GM23338 (cell line): ENCODE measurements at regions not wholly inside any gene's neighbourhood (a gene's known extent, or its start where the extent isn't known, plus 50 kb on each side); places are given as distances from the start of the nearest gene placed in this dataset.

ENCODE experiments used
- ATAC-seq: fragments of 200-7000 bp; cut with Tn5 transposase; 3 replicates; pipeline ENCODE4 v1.9.1; 2020
- DNase-seq: peaks from one replicate; pipeline ENCODE4 v3.0.0-alpha.2; 2015; ENCODE audit warnings: low spot score
- H2AFZ ChIP-seq: fragments of 200-600 bp; sonication (generic); 2 replicates; pipeline ENCODE4 v1.8.0; 2016; ENCODE audit warnings: antibody characterized with exemption, mild to moderate bottlenecking, moderate library complexity
- H3F3A ChIP-seq: fragments of 200-600 bp; sonication (generic); replicated peaks from 2 replicates; pipeline ENCODE4 v1.8.0; 2017; ENCODE audit warnings: antibody characterized with exemption, mixed run types, low read depth
- H3K27ac ChIP-seq: fragments of 200-600 bp; sonication (generic); 2 replicates; pipeline ENCODE4 v1.6.1; 2016; ENCODE audit warnings: low read depth
- H3K27me3 ChIP-seq: fragments of 200-600 bp; sonication (generic); 2 replicates; pipeline ENCODE4 v1.8.0; 2016; ENCODE audit warnings: mild to moderate bottlenecking, mixed run types, moderate library complexity; ENCODE audit not compliant: insufficient read depth
- H3K36me3 ChIP-seq: fragments of 200-600 bp; sonication (generic); 2 replicates; pipeline ENCODE4 v1.8.0; 2016; ENCODE audit warnings: mild to moderate bottlenecking; ENCODE audit not compliant: insufficient read depth
- H3K4me1 ChIP-seq: fragments of 200-600 bp; sonication (generic); 2 replicates; pipeline ENCODE4 v1.8.0; 2016; ENCODE audit warnings: mild to moderate bottlenecking, moderate library complexity; ENCODE audit not compliant: insufficient read depth
- H3K4me2 ChIP-seq: fragments of 200-600 bp; sonication (generic); 2 replicates; pipeline ENCODE4 v1.7.1; 2017; ENCODE audit warnings: mixed run types
- H3K4me3 ChIP-seq: fragments of 200-600 bp; sonication (generic); 2 replicates; pipeline ENCODE4 v1.6.1; 2016; ENCODE audit warnings: mixed run types
- H3K79me2 ChIP-seq: fragments of 200-600 bp; sonication (generic); replicated peaks from 2 replicates; pipeline ENCODE4 v1.8.0; 2017; ENCODE audit warnings: mild to moderate bottlenecking; ENCODE audit not compliant: insufficient read depth
- H3K9me2 ChIP-seq: fragments of 200-600 bp; sonication (generic); 2 replicates; pipeline ENCODE4 v1.8.0; 2017; ENCODE audit not compliant: insufficient read depth
- H4K20me1 ChIP-seq: fragments of 200-600 bp; sonication (generic); replicated peaks from 2 replicates; pipeline ENCODE4 v1.8.0; 2017; ENCODE audit warnings: mild to moderate bottlenecking; ENCODE audit not compliant: insufficient read depth
- H3K27ac Mint-ChIP-seq: 2 replicates; pipeline ENCODE4 v1.8.0; 2020; ENCODE audit warnings: inconsistent platforms, mild to moderate bottlenecking, moderate library complexity, mixed read lengths
- H3K27me3 Mint-ChIP-seq: 3 replicates; pipeline ENCODE4 v1.8.0; 2022; ENCODE audit warnings: low read depth, mild to moderate bottlenecking, moderate library complexity, mixed read lengths, inconsistent platforms; ENCODE audit not compliant: insufficient read depth, poor library complexity
- H3K36me3 Mint-ChIP-seq: 3 replicates; pipeline ENCODE4 v1.8.0; 2021; ENCODE audit warnings: low read depth, mild to moderate bottlenecking, inconsistent platforms, moderate library complexity, mixed read lengths
- H3K4me1 Mint-ChIP-seq: 3 replicates; pipeline ENCODE4 v1.8.0; 2020; ENCODE audit warnings: mild to moderate bottlenecking, inconsistent platforms, mixed read lengths
- H3K4me3 Mint-ChIP-seq: 3 replicates; pipeline ENCODE4 v1.8.0; 2021; ENCODE audit warnings: moderate library complexity, mild to moderate bottlenecking, inconsistent platforms, mixed read lengths
- H3K9me3 Mint-ChIP-seq: 3 replicates; pipeline ENCODE4 v1.8.0; 2020; ENCODE audit warnings: moderate library complexity, mild to moderate bottlenecking, inconsistent platforms, mixed read lengths
- CREB1 ChIP-seq: fragments of 250-450 bp; sonication (Bioruptor Pico); IDR thresholded peaks from 2 replicates; pipeline ENCODE4 v1.5.0; 2020; ENCODE audit warnings: low read depth, mild to moderate bottlenecking, moderate library complexity
- ETS1 ChIP-seq: IDR thresholded peaks from 2 replicates; pipeline ENCODE4 v1.6.1; 2016; ENCODE audit warnings: antibody characterized with exemption
- EZH2 ChIP-seq: fragments of 200-600 bp; sonication (generic); IDR thresholded peaks from one replicate; pipeline ENCODE4 v1.8.0; 2017; ENCODE audit warnings: antibody characterized with exemption, mild to moderate bottlenecking, low read depth; ENCODE audit not compliant: unreplicated experiment
- EZH2phosphoT487 ChIP-seq: fragments of 200-600 bp; sonication (generic); IDR thresholded peaks from one replicate; pipeline ENCODE4 v1.8.1; 2018; ENCODE audit warnings: antibody characterized with exemption; ENCODE audit not compliant: unreplicated experiment
- JUNB ChIP-seq: IDR thresholded peaks from one replicate; pipeline ENCODE4 v1.6.1; 2016; ENCODE audit warnings: antibody characterized with exemption; ENCODE audit not compliant: unreplicated experiment
- NANOG ChIP-seq: IDR thresholded peaks from 2 replicates; pipeline ENCODE4 v1.6.1; 2016; ENCODE audit warnings: antibody characterized with exemption, borderline replicate concordance
- POLR2AphosphoS5 ChIP-seq: IDR thresholded peaks from 2 replicates; pipeline ENCODE4 v1.6.1; 2016; ENCODE audit warnings: antibody characterized with exemption, low read depth
- STAT1 ChIP-seq: IDR thresholded peaks from one replicate; pipeline ENCODE4 v1.6.1; 2016; ENCODE audit warnings: antibody characterized with exemption; ENCODE audit not compliant: unreplicated experiment
- ZNF114 ChIP-seq: fragments of 250-450 bp; sonication (Bioruptor Pico); IDR thresholded peaks from 2 replicates; pipeline ENCODE4 v1.5.0; 2020; ENCODE audit warnings: mild to moderate bottlenecking, moderate library complexity
- ZNF331 ChIP-seq: fragments of 250-450 bp; sonication (Bioruptor Pico); IDR thresholded peaks from 2 replicates; pipeline ENCODE4 v1.5.0; 2020; ENCODE audit warnings: low read depth, mild to moderate bottlenecking, moderate library complexity
- ZNF462 ChIP-seq: fragments of 250-450 bp; sonication (Bioruptor Pico); IDR thresholded peaks from 2 replicates; pipeline ENCODE4 v1.5.0; 2020; ENCODE audit warnings: mild to moderate bottlenecking, moderate library complexity
- TF ChIP-seq, protein P1 (sequence below): IDR thresholded peaks from one replicate; pipeline ENCODE4 v1.6.1; 2018; ENCODE audit warnings: antibody characterized with exemption; ENCODE audit not compliant: unreplicated experiment

GRCh38 chr6:3997177-3997770 lies 81.7 kb downstream of the FAM217A start:
- peaks cover 29% of the 10 kb centered on the region for H3K4me1 Mint-ChIP-seq
- H3K27ac Mint-ChIP-seq = peak overlapping the region; percentile 53; the same call in 1 of the 2 replicates
- TF ChIP-seq CREB1 (CRISPR knock-in tag) = no peak
- no peak for TF ChIP-seq EZH2phosphoT487
- no peak for TF ChIP-seq ZNF114 (CRISPR knock-in tag)
- no peak for TF ChIP-seq ZNF462 (CRISPR knock-in tag)
- no peak for TF ChIP-seq ZNF331 (CRISPR knock-in tag)
- TF ChIP-seq EZH2 = no peak
- TF ChIP-seq, protein P1, sequence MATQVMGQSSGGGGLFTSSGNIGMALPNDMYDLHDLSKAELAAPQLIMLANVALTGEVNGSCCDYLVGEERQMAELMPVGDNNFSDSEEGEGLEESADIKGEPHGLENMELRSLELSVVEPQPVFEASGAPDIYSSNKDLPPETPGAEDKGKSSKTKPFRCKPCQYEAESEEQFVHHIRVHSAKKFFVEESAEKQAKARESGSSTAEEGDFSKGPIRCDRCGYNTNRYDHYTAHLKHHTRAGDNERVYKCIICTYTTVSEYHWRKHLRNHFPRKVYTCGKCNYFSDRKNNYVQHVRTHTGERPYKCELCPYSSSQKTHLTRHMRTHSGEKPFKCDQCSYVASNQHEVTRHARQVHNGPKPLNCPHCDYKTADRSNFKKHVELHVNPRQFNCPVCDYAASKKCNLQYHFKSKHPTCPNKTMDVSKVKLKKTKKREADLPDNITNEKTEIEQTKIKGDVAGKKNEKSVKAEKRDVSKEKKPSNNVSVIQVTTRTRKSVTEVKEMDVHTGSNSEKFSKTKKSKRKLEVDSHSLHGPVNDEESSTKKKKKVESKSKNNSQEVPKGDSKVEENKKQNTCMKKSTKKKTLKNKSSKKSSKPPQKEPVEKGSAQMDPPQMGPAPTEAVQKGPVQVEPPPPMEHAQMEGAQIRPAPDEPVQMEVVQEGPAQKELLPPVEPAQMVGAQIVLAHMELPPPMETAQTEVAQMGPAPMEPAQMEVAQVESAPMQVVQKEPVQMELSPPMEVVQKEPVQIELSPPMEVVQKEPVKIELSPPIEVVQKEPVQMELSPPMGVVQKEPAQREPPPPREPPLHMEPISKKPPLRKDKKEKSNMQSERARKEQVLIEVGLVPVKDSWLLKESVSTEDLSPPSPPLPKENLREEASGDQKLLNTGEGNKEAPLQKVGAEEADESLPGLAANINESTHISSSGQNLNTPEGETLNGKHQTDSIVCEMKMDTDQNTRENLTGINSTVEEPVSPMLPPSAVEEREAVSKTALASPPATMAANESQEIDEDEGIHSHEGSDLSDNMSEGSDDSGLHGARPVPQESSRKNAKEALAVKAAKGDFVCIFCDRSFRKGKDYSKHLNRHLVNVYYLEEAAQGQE = no peak
- TF ChIP-seq NANOG = no peak
- TF ChIP-seq STAT1 = no peak
- TF ChIP-seq ETS1 = no peak
- no peak for TF ChIP-seq JUNB
- TF ChIP-seq POLR2AphosphoS5 = no peak
- H3K4me1 ChIP-seq = peaks cover 19% of the 10 kb centered on the region
- peak; percentile 52 for DNase-seq
- H3K27me3 ChIP-seq = no peaks in the 10 kb centered on the region
- H3K36me3 Mint-ChIP-seq = no peaks in the 10 kb centered on the region
- H3F3A ChIP-seq = no peaks in the 10 kb centered on the region
- H3K4me3 ChIP-seq = no peak overlapping the region
- peak overlapping the region; percentile 11 for H3K4me2 ChIP-seq
- no peaks in the 10 kb centered on the region for H3K9me2 ChIP-seq
- H3K79me2 ChIP-seq = peaks cover 32% of the 10 kb centered on the region
- no peaks in the 10 kb centered on the region for H3K9me3 Mint-ChIP-seq
- 0 out of 2 replicates have a peak overlapping the region, but pooled peaks have one; percentile 12 for H3K27ac ChIP-seq
- peak; percentile 23; the same call in 1 of the 3 replicates for ATAC-seq
- no peak overlapping the region for H2AFZ ChIP-seq
- H3K4me3 Mint-ChIP-seq = no peak overlapping the region
- peaks cover 14% of the 10 kb centered on the region for H4K20me1 ChIP-seq
- H3K36me3 ChIP-seq = no peaks in the 10 kb centered on the region
- H3K27me3 Mint-ChIP-seq = no peaks in the 10 kb centered on the region
